Caki2 (cell line): ENCODE measurements at regions not wholly inside any gene's neighbourhood (a gene's known extent, or its start where the extent isn't known, plus 50 kb on each side); places are given as distances from the start of the nearest gene placed in this dataset.

ENCODE experiments used
- DNase-seq: peaks from one replicate; pipeline ENCODE4 v3.0.0-alpha.2; 2015; ENCODE audit warnings: low read depth
- in situ Hi-C: cut with HindIII; loops from 2 replicates; pipeline ENCODE4 v1.10.0; 2016; ENCODE audit warnings: low sequenced_read_pairs, low pct_unique_long_range_greater_than_20kb, mixed read lengths

DNA sequence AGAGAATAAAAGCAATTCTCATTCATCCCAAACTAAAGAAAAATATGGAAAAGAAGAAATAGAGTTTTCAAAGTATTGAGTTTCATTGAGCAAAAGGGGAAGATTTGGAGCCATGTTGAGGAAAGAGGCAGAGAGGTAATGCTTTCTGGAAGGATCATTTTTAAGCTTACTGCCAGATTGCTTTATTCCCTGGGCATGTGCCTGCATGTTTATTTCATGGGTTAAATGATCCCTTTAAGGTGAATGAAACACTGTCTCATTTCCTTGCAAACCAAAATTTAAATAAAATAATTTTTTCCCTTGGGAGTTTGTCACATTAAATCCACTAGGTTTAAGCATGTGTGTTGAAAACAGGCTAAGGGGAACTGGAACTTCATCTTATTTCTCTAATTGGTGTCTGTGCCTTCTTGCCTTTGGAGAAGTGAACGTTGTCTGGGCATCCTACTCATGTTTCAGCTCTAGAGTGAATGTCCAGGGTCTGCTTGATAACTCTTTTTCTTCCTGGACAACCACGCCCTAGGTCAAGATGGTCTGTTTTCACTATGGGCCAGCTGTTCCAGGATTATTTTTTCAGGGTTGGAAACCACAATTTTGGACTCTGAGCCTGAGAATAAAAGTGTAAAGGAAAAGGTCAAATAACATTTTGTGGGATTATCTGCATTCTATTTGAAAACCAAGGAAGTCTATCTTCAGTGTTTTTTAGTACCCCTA, 114.1 kb upstream of the ELL2 start:
- DNase-seq, result no peak
- in situ Hi-C loops, result no loop called here

GRCh38 chr5:96074870-96075269, 113.2 kb upstream of the ELL2 start:
- in situ Hi-C loops, result no loop called here

GRCh38 chr5:96074460-96074859, 112.8 kb upstream of the ELL2 start:
- in situ Hi-C loops, result no loop called here
- no peak for DNase-seq

More at GRCh38 chr5:96074870-96075269, 113.2 kb upstream of the ELL2 start:
- DNase-seq, result no peak

GRCh38 chr5:96072791-96073165, 111.1 kb upstream of the ELL2 start:
- DNase-seq, result no peak
- in situ Hi-C loops, result no loop called here

GRCh38 chr5:96072138-96072790, 110.6 kb upstream of the ELL2 start:
- in situ Hi-C loops, result no loop called here
- DNase-seq, result no peak

DNA sequence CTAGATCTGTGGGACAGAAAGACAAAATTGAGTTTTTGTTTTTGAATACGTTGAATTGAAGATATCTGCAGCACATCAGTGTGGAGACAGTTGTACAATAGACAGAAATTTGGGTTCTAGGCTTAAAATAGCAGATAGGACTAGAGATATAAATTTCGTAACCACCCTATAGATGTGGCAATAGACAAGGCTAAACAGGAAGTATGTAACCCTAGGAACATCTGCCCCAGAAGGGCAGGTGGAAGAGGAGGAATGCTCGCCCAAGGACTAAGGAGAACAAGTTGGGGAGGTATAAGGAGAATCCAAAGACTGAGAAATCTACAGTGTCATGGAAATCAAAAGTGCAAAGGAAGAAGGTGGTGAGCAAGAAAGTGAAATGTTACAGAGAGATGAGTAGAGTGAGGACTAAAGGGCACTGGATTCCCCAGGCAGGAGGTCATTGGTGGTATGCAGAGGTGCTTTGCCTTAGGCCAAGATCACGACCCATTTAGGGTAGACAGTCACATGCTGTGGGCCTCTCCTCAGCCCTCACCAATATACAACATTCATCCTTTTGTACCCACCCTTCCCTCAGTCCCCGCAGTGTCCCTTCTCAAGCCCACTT, 109.1 kb upstream of the ELL2 start:
- no peak for DNase-seq
- in situ Hi-C loops, result no loop called here

GRCh38 chr5:96067894-96068614, 106.4 kb upstream of the ELL2 start:
- in situ Hi-C loops, result no loop called here
- peak; percentile 72 for DNase-seq

DNA sequence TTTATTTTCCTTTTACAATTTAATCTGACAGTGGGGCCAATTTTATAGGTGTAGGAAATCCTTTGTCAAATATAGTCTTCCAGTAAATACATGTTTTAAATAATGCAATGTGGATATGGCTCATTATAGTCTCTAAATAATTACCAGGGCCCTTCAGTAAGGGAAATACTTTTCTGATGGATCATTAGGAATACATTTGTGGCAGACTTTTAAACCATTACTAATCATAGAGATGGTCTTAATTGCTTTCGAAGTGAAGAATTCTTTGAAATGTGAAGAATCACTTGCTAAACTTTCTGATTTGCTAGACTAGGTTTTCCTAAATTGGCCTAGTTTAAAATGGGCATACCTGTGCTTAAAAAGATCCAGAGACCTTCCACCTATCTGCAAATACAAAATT, 105.6 kb upstream of the ELL2 start:
- in situ Hi-C loops, result no loop called here
- DNase-seq, result no peak

- no peak for DNase-seq
- in situ Hi-C loops, result no loop called here
Measured at GRCh38 chr5:96066386-96066719, 104.7 kb upstream of the ELL2 start.

GRCh38 chr5:96065685-96066385, 104.2 kb upstream of the ELL2 start:
- in situ Hi-C loops, result no loop called here

GRCh38 chr5:96064877-96065276, 103.2 kb upstream of the ELL2 start:
- in situ Hi-C loops, result no loop called here
- DNase-seq, result no peak

More at GRCh38 chr5:96065685-96066385, 104.2 kb upstream of the ELL2 start:
- no peak for DNase-seq

DNA sequence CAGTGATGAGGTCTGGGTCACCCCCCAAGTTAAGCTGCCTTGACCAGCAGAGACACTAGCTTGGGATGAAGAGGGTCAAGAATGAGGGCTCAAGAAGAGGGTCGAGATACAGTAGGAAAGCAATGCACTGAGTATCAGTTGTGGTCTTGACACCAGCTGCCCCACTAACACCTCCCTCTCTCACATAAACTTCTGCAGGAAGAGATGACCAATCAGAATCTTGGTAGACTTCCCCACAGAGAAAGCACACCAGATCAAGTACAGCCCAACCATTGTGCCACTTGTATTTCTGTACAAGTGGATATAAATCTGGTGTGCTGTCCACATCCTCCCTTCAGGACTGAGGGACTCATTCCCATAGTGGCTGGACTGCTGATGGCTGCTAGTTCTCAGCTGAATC, 101.2 kb upstream of the ELL2 start:
- DNase-seq, result no peak
- in situ Hi-C loops, result no loop called here

DNA sequence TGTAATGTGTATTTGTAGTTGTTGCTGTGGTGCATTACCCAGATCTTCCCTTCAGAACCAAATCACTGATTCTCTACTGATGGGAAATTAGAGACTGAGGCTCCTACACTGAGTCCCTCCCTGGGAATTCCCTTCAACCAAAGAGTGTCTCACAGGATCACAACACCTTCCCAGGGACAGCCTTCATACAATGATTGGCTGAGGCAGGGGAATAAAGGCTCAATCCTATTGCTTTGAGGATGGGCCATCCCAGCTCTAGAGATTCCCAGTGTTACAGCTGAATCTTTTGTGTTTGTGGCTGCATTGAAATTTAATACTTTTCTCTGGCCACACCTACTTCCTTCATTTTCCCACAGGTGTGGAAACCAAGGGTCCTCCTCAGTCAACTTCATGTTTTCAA, 96.4 kb upstream of the ELL2 start:
- in situ Hi-C loops, result no loop called here
- no peak for DNase-seq

- DNase-seq, result no peak
- in situ Hi-C loops, result no loop called here
Measured at GRCh38 chr5:96054311-96055030, 92.8 kb upstream of the ELL2 start.

DNA sequence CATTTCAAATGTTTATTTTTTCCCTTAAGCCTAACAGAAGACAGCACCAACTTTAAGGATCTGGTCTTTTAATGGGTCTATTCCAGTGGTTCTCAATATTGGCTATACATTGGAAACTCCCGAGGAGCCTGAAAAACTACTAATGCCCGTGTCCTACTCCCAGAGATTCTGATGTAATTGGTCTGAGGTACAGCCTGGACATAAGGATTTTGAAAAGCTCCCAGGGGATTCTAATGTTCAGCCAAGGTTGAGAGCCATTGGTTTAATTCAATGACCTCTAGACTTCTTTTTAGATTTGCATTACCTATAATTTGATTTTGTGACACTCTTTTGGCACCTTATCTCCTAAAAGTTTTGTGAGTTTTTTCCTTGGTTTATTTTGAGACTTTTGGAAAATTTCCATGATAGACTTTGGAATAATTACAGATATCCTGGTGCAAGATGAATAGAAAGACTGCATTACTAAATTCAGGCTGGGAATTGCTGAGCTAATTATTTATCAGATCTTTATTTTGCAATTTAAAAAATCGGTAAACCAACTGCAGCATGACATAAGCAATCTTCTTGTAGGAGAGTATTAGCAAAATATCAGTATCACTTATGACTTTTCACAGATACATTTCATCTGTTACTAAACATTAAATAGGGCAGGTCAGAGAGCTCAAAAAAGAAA, 91.5 kb upstream of the ELL2 start:
- in situ Hi-C loops, result no loop called here

GRCh38 chr5:96052374-96052773, 90.7 kb upstream of the ELL2 start:
- in situ Hi-C loops, result no loop called here

More for the DNA sequence above, 91.5 kb upstream of the ELL2 start:
- no peak for DNase-seq

GRCh38 chr5:96051401-96051830, 89.8 kb upstream of the ELL2 start:
- in situ Hi-C loops, result no loop called here
- no peak for DNase-seq

More at GRCh38 chr5:96052374-96052773, 90.7 kb upstream of the ELL2 start:
- no peak for DNase-seq
